ENCODE measurements at regions not wholly inside any gene's neighbourhood (a gene's known extent, or its start where the extent isn't known, plus 50 kb on each side); places are given as distances from the start of the nearest gene placed in this dataset.

- Histone ChIP-seq H2AFZ (ENCODE audit: insufficient read depth, low read depth, low read length, poor library complexity, severe bottlenecking) (no peak overlapping the region), H3K36me3 (replicated peaks in 1 of 2; ENCODE audit: control extremely low read depth in 1 of 2, control insufficient read depth in 1 of 2, extremely low read depth in 1 of 2, insufficient read depth in 2 of 2, low read length in 1 of 2) (no peaks in the 10 kb centered on the region), H3K27ac (ENCODE audit: low read length in 2 of 2) (no peak overlapping the region), H3K9ac (ENCODE audit: low read length) (no peak overlapping the region), H3K4me3 (ENCODE audit: control extremely low read depth in 1 of 5, extremely low read depth in 1 of 5, insufficient read depth in 1 of 5, low read depth in 2 of 5, low read length in 4 of 5) (no peak overlapping the region), H3K79me2 (ENCODE audit: control insufficient read depth, insufficient read depth, low read length) (no peaks in the 10 kb centered on the region), H3K27me3 (replicated peaks in 1 of 4; ENCODE audit: control extremely low read depth in 1 of 4, control insufficient read depth in 3 of 4, insufficient read depth in 4 of 4, low read length in 3 of 4) (no peaks in the 10 kb centered on the region), H3K4me2 (replicated peaks; ENCODE audit: low read depth, low read length, poor library complexity, severe bottlenecking) (no peak overlapping the region), H3K4me1 (ENCODE audit: control insufficient read depth in 2 of 2, insufficient read depth in 2 of 2, low read length in 2 of 2) (no peaks in the 10 kb centered on the region), H4K20me1 (ENCODE audit: control insufficient read depth, insufficient read depth, low read length, poor library complexity, severe bottlenecking) (no peaks in the 10 kb centered on the region), H3K9me3 (ENCODE audit: control extremely low read depth in 1 of 3, control insufficient read depth in 2 of 3, insufficient read depth in 1 of 3, low read length in 2 of 3) (peaks cover 0 to 43% (median 0%) of the 10 kb centered on the region in 3 donors)
- CTCF ChIA-PET = no interaction called here
- intact Hi-C loops (cut with micrococcal nuclease) = no loop called here
- no peaks in the 10 kb centered on the region for H3K27me3 Mint-ChIP-seq
- no peak for TF ChIP-seq CTCF (IDR thresholded peaks at IDR 0.05)
- no peak for TF ChIP-seq EZH2 (IDR thresholded peaks at IDR 0.05; ENCODE audit: borderline replicate concordance, insufficient read depth, low read depth, low read length, poor library complexity, severe bottlenecking)
- POLR2A ChIA-PET = no interaction called here
- no peak overlapping the region for H3K27ac Mint-ChIP-seq
- H3K4me3 Mint-ChIP-seq = no peak overlapping the region
- 85% methylated on average over 13 of the region's 13 CpGs for WGBS (ENCODE audit: insufficient coverage)
- ATAC-seq (ENCODE audit: low read depth) = no peak
- no peaks in the 10 kb centered on the region for H3K4me1 Mint-ChIP-seq
- H3K9me3 Mint-ChIP-seq (ENCODE audit: insufficient read depth) = no peaks in the 10 kb centered on the region
- no peak for DNase-seq
These were observed 310.0 kb upstream of the IRX1 start for GRCh38 chr5:3285621-3286020.

- TF ChIP-seq EZH2 (IDR thresholded peaks at IDR 0.05; ENCODE audit: borderline replicate concordance, insufficient read depth, low read depth, low read length, poor library complexity, severe bottlenecking) = no peak
- no peak for TF ChIP-seq CTCF (IDR thresholded peaks at IDR 0.05)
- Histone ChIP-seq H3K27me3 (replicated peaks in 1 of 4; ENCODE audit: control extremely low read depth in 1 of 4, control insufficient read depth in 3 of 4, insufficient read depth in 4 of 4, low read length in 3 of 4) (no peaks in the 10 kb centered on the region), H4K20me1 (ENCODE audit: control insufficient read depth, insufficient read depth, low read length, poor library complexity, severe bottlenecking) (no peaks in the 10 kb centered on the region), H3K9me3 (ENCODE audit: control extremely low read depth in 1 of 3, control insufficient read depth in 2 of 3, insufficient read depth in 1 of 3, low read length in 2 of 3) (peaks cover 0 to 41% (median 0%) of the 10 kb centered on the region in 3 donors), H2AFZ (ENCODE audit: insufficient read depth, low read depth, low read length, poor library complexity, severe bottlenecking) (no peak overlapping the region), H3K27ac (ENCODE audit: low read length in 2 of 2) (no peak overlapping the region), H3K9ac (ENCODE audit: low read length) (no peak overlapping the region), H3K79me2 (ENCODE audit: control insufficient read depth, insufficient read depth, low read length) (no peaks in the 10 kb centered on the region), H3K4me1 (ENCODE audit: control insufficient read depth in 2 of 2, insufficient read depth in 2 of 2, low read length in 2 of 2) (no peaks in the 10 kb centered on the region), H3K4me3 (ENCODE audit: control extremely low read depth in 1 of 5, extremely low read depth in 1 of 5, insufficient read depth in 1 of 5, low read depth in 2 of 5, low read length in 4 of 5) (no peak overlapping the region), H3K36me3 (replicated peaks in 1 of 2; ENCODE audit: control extremely low read depth in 1 of 2, control insufficient read depth in 1 of 2, extremely low read depth in 1 of 2, insufficient read depth in 2 of 2, low read length in 1 of 2) (no peaks in the 10 kb centered on the region), H3K4me2 (replicated peaks; ENCODE audit: low read depth, low read length, poor library complexity, severe bottlenecking) (no peak overlapping the region)
- DNase-seq = no peak
- H3K4me1 Mint-ChIP-seq = no peaks in the 10 kb centered on the region
- no peak for ATAC-seq (ENCODE audit: low read depth)
- no peaks in the 10 kb centered on the region for H3K9me3 Mint-ChIP-seq (ENCODE audit: insufficient read depth)
- WGBS (ENCODE audit: insufficient coverage) = 70% methylated on average over 2 of the region's 5 CpGs
- CTCF ChIA-PET = no interaction called here
- no peaks in the 10 kb centered on the region for H3K27me3 Mint-ChIP-seq
- no peak overlapping the region for H3K27ac Mint-ChIP-seq
- intact Hi-C loops (cut with micrococcal nuclease) = no loop called here
- no peak overlapping the region for H3K4me3 Mint-ChIP-seq
- POLR2A ChIA-PET = no interaction called here
These were observed 311.1 kb upstream of the IRX1 start for GRCh38 chr5:3284506-3284905.
